Glomerular endothelial cell (primary cell): ENCODE measurements at regions not wholly inside any gene's neighbourhood (a gene's known extent, or its start where the extent isn't known, plus 50 kb on each side); places are given as distances from the start of the nearest gene placed in this dataset.
A peak's percentile ranks its signal among the peaks of the same experiment; 100 is the strongest.

ENCODE experiments used
- DNase-seq: peaks from one replicate; pipeline ENCODE4 v3.0.0-alpha.2; 2011; ENCODE audit warnings: low read depth, low spot score; ENCODE audit errors: extremely low read depth

GRCh38 chr13:40398065-40398464 lies 268.4 kb downstream of the FOXO1 start:
- DNase-seq, result no peak

GRCh38 chr13:40399756-40400155 lies 266.7 kb downstream of the FOXO1 start:
- DNase-seq, result no peak

GRCh38 chr13:40401911-40402776 lies 264.3 kb downstream of the FOXO1 start:
- DNase-seq, result peak; percentile 78

DNA sequence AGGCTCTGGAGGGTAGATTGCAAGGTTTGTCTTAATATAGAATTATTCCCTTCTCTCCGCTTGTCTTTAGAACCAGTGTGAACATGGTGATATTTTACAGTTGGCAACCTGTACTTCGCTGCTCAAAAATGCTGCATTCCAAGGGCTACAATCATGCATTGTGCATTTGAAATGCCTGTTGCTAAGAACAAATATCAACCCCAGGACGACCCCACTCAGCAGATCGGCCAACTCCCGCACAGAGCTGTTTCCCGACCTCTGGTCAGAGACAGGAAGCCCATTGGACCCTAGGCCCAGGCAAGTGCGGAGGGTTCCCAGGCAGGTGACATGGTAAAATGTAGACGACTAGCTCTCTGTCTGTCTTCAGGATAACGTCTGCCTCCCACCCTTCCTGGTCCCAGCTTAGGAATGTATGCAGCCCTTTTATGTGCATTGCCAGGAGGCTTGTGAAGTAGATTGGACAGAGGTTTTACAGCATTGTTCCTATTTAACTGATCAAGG lies 263.5 kb downstream of the FOXO1 start:
- DNase-seq, result peak; percentile 81

- DNase-seq, result no peak
Observed at GRCh38 chr13:40403509-40404241, 262.8 kb downstream of the FOXO1 start.

DNA sequence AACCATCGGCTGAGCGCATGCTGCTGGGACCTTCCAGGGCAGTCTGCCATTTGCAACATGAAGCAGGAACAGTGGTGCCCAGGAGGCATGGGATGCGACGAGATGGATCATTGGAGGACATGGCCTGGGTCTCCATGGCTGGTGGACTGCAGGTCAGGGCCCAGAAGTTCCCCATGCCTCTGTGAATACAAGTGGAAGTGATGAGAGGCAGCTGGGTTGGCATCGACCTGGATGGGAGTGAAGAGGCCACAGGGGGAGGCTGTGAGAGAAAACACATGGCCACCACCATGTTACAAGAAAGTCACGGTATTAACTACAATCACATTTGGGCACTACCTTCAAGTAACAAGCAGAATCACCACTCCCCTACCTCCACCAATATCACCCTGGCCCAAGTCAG lies 262.0 kb downstream of the FOXO1 start:
- no peak for DNase-seq

DNA sequence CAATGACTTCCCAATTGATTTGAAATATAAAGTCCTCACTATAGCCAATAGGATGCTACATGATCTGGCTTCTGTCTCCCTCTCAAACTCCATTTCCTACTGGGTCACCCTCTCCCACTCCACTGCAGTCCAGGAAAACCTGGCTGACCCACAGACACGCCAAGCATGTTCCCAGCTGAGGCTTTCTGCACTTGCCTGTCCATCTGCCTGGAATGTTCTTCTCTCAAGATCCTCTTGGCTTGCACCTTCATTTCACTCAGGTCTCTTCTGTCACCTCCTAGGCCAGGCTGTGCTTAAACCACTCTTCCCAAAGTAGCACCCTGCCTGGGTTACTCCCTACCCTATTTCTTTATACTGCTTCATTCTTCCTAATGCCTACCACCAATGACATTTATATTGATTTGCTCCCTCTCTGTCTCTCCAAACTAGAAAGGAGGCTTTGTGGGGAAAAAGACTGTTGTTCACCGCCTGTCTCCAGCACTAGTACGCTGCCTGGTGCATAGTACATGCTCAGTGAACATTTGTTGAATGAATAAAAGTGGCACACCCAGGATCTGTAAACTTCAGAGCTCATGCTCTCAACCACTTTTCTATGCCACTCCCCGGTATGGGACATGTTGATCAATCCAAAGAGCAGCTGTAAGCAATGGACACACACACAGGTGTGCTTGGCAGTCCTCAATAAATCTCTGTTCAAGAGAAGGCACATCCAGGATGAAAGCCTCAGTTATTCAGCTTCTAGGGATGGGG lies 261.3 kb downstream of the FOXO1 start:
- no peak for DNase-seq

DNA sequence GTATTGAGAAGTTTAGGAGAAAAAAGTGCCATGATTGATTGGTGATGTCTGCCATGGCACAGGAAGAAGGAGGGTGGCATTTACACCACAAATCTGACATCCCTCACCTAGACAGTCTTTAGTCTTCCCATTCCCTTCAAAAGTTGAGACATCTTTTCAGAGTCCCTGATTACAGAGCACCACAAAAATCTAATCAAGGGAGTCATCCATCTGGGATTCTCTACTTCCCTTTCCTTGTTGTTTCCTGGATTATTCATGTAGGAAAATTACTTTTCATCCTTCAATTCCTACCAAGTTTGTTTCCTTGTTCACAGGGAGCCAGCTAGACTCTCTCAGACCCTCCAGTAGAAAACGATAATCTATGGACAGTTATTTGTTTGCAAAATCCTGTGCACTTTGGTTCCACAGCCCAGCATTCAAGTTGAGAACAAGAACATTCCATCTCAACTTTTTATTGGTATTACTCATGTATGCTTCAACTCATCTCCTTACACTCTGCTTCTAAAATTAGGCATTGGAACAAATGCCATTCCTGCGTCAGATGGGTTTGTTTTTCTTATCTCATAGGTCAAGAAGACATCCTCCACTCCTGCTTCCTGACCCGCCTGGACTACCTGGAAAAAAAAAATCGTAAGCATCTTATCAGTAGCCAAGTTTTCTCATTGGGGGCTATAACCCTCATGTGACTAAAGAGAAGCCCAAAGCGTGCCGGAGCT lies 259.9 kb downstream of the FOXO1 start:
- peak; percentile 68 for DNase-seq

GRCh38 chr13:40407567-40407966 lies 258.9 kb downstream of the FOXO1 start:
- no peak for DNase-seq

- peak; percentile 42 for DNase-seq
Observed at GRCh38 chr13:40408602-40409001, 257.8 kb downstream of the FOXO1 start.

GRCh38 chr13:40409278-40409677 lies 257.2 kb downstream of the FOXO1 start:
- no peak for DNase-seq

- no peak for DNase-seq
Observed at GRCh38 chr13:40410315-40410714, 256.1 kb downstream of the FOXO1 start.

- no peak for DNase-seq
Observed at GRCh38 chr13:40420160-40420740, 246.2 kb downstream of the FOXO1 start.

DNA sequence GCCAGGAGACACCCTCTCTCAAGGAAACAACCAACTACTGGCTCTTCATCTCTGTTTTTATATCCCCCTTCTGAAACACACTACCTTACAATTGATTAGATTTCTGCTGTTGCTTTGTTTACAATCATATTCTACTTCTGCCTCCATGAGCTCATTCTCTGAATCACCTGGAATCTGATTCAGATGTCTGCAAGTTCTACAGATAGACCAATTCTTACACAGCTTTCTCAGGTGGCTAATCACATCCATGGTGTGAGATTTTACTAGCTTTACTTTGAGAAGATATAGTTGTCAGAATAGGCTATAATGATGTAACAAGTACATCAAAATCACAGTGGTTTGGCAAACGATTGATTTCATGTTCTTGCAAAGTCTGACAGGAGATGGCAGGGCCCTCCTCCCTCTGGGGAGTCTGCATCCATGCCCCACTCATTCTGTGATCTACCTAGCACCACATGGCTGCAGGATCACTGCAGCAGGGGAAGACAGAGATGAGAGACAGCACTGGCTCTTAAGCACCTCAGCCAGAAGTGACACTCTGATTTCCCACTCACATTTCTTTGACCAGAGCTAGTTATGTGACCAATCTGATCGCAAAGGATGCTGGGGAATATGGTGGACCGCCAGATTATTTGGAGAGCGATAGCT lies 243.7 kb downstream of the FOXO1 start:
- no peak for DNase-seq

DNA sequence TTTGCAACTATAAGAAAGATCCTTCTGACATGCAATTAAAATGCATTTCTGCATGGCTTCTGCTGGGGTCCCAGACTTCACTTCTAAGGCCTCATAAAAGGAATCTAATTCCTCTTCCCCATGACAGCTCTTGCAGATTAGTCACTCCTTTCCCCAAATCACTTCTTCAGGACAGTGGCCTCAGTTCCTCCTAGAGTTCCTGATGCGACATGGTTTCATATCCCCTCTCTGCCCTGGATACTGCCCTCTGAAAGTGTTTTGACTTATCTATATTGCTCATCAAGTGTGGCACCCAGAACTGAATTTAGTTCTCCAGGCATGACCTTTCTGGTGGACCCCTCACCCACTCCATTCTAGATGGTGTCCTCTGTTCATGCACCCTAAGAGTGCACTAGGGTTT lies 238.1 kb downstream of the FOXO1 start:
- DNase-seq, result no peak

DNA sequence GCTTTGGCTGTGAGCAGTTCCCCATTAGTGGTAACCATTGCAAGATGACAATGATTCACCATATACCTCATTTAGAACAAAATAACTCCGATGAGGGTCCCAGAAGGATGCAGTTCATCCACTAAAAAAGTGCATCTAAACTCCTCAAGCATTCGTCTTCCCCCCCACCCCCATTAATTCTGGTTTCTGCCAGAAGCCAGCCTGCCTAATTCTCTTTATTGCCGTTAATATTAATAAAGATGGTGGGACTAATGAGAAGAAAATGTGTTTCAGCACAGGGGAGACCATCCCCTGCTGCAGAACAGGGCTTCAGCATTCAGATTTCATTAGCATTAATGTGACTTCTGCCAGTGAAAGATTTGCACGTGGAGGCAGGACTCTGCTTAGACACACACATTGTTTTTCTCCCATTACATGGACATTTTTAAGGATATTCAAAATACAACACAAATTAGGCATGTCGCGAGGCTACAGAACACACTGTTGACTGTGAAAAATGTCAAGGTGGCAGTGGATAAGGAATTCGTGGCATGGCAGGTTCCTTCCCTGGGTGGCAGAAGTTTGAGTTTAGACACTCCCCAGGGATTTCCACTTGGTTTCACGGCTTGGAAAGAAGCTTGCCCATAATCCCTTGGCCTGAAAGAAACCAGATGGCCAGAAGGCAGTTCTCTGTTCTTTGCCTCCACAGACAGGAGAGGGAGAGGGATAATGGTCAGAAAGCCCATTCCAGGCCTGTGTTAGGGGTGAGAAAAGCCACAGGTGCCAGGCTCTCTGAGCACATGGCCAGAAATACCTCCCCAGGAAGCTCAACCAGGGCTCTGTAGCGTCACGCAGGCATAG lies 236.5 kb downstream of the FOXO1 start:
- DNase-seq, result no peak

DNA sequence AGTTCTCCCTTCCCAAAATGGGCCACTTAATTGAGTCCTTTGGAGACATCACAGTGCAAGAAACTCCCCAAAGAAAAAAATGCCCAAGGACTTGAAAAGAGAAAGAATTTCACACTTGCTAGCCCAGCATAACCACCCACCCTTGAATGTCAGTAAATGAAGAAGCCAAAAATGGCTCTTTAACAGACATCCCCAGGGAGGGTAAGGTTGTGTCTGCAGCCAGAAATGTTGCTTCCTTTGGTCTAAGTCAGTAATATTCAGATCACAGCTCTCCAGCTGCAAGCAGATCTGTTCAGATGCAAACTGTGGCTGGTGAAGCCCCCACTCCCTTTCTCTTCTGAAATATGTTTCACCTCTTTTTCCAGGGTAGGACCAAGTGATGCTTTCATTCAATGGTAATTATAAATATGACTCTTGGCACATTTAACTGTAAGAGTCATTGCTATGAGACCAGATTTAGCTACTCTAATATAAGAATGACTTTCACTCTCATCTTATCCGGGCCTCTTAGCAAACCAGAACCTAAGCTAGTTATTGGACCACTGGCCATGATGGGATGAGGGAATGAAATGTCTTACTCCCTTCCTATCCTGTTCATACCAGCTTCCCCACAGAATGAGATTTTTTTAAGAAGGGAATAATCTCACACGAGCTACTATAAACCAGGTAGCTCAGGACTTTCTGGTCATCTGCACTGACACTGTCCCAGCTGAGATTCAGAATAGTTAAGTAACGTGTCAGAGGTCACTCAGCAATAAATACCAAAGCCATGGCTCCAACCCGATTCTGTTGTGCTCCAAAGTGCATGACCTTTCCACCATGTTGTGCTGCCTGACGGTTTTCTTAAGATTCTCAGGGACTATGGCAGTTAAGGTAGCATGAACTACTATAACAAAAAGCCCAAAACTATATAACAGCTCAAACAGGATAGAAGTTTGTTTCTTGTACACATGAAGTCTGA lies 234.1 kb downstream of the FOXO1 start:
- no peak for DNase-seq

- no peak for DNase-seq
Observed at GRCh38 chr13:40433001-40433400, 233.4 kb downstream of the FOXO1 start.
